Astrocyte of the spinal cord (primary cell): ENCODE measurements at regions not wholly inside any gene's neighbourhood (a gene's known extent, or its start where the extent isn't known, plus 50 kb on each side); places are given as distances from the start of the nearest gene placed in this dataset.
"Not testable (repeated sequence)": the region's sequence is repeated elsewhere in the genome, so short reads cannot be mapped to it uniquely, and the experiment has no call there.

Experiments used
- DNase-seq: peaks from one replicate; pipeline ENCODE4 v3.0.0; 2011; ENCODE audit warnings: low read depth, low spot score
- H3K4me3 ChIP-seq: 2 replicates; pipeline ENCODE4 v1.5.1; 2011; ENCODE audit warnings: low read depth, mild to moderate bottlenecking, low read length, moderate library complexity
- CTCF ChIP-seq: IDR thresholded peaks from 2 replicates; pipeline ENCODE4 v1.5.1; 2012; ENCODE audit warnings: low read depth, mild to moderate bottlenecking, low read length, inconsistent platforms
- in situ Hi-C: cut with HindIII; loops from 2 replicates; pipeline ENCODE4 v1.10.0; 2017; ENCODE audit warnings: low sequenced_read_pairs

DNA sequence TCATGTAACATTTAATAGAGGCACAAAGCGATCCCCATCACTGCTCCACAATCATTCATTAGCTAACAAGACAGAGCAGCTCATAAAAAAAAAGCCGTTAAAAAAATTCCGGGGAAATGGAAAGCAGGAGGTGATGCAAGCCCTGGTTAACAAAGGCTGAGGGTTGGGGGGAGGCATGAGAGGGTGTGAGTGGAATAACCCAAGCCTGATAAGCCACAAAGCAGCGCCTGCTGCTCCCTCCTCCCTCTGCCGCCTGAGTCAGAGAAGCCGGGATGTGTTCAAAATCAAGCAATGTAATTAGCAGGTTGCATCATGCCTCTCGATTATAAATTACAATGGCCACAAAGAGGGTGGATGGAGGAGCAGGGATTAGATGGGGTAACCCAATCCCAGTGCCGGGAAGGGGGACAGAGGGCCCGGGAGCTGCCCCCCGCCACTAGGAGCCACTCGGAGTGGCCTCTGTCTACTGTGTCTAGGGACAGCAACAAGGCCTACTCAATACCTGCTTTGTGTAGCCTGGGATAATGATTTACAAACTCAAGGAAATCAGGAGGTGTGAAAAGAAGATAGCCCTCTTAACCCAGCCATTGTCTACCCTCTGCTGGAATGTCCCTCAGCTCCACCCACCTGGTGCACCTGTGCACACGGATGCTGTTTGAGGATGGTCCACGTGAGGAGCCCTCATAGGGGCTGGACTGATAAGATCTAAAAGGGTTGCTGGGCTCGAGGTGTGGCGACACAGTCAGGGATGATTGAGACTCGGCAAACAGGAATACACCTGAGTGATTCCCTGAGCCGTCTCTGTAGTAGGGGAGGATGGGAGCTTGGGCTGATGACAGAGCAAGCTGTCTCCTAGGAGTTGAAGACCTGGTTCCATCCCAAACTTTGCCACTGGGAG is 156.9 kb downstream of the VEGFA start:
- no peak overlapping the region for H3K4me3 ChIP-seq
- TF ChIP-seq CTCF: no peak
- DNase-seq: peak; percentile 89
- in situ Hi-C loops: no loop called here

- in situ Hi-C loops, H3K4me3 ChIP-seq, DNase-seq: not testable (repeated sequence)
Observed at GRCh38 chr6:43925636-43926139, 155.7 kb downstream of the VEGFA start.

GRCh38 chr6:43924222-43924702 is 154.3 kb downstream of the VEGFA start:
- peak; percentile 45 for DNase-seq
- no peak overlapping the region for H3K4me3 ChIP-seq
- in situ Hi-C loops: no loop called here
- TF ChIP-seq CTCF: no peak

- peak; percentile 42 for DNase-seq
- H3K4me3 ChIP-seq: no peak overlapping the region
- in situ Hi-C loops: no loop called here
- TF ChIP-seq CTCF: no peak
Observed at GRCh38 chr6:43923376-43924221, 153.6 kb downstream of the VEGFA start.

GRCh38 chr6:43922426-43923375 is 152.7 kb downstream of the VEGFA start:
- in situ Hi-C loops: no loop called here
- no peak overlapping the region for H3K4me3 ChIP-seq
- no peak for DNase-seq
- no peak for TF ChIP-seq CTCF

GRCh38 chr6:43921548-43922425 is 151.8 kb downstream of the VEGFA start:
- in situ Hi-C loops: no loop called here
- no peak overlapping the region for H3K4me3 ChIP-seq
- DNase-seq: no peak
- TF ChIP-seq CTCF: no peak
